CD14-positive monocyte (primary cell): ENCODE measurements at regions not wholly inside any gene's neighbourhood (a gene's known extent, or its start where the extent isn't known, plus 50 kb on each side); places are given as distances from the start of the nearest gene placed in this dataset.

Source experiments
- DNase-seq, 3 donors: peaks; one replicate each; pipeline ENCODE4 v3.0.0-alpha.2; 2011 to 2022
- H2AFZ ChIP-seq: 2 replicates; pipeline ENCODE4 v1.6.0; 2012; ENCODE audit warnings: mild to moderate bottlenecking, low read depth, low read length, inconsistent platforms; ENCODE audit not compliant: insufficient read depth, poor library complexity, severe bottlenecking
- H3K27ac ChIP-seq, 2 donors: 1 replicate in 1 of 2; 2 replicates in 1 of 2; pipeline ENCODE4 v1.5.1; 2012 to 2013; ENCODE audit warnings: low read length in 2 of 2, control low read depth in 1 of 2, inconsistent platforms in 1 of 2, low read depth in 1 of 2, mild to moderate bottlenecking in 1 of 2
- H3K27me3 ChIP-seq, 2 donors: one replicate each; pipeline versions ENCODE4 v1.6.0 to v1.6.1; 2011 to 2013; ENCODE audit warnings: low read length in 2 of 2; ENCODE audit not compliant: control insufficient read depth in 2 of 2, insufficient read depth in 2 of 2
- H3K36me3 ChIP-seq, 2 donors: replicated peaks in 1 of 2; 1 replicate in 1 of 2; 2 replicates in 1 of 2; pipeline versions ENCODE4 v1.5.1 to v1.6.1; 2012 to 2013; ENCODE audit warnings: low read length in 2 of 2, control low read depth in 1 of 2, inconsistent platforms in 1 of 2, mild to moderate bottlenecking in 1 of 2; ENCODE audit not compliant: insufficient read depth in 2 of 2, control insufficient read depth in 1 of 2
- H3K4me1 ChIP-seq, 2 donors: 1 replicate in 1 of 2; 2 replicates in 1 of 2; pipeline versions ENCODE4 v1.5.1 to v1.6.1; 2012 to 2013; ENCODE audit warnings: low read length in 2 of 2, control low read depth in 1 of 2, inconsistent platforms in 1 of 2, mild to moderate bottlenecking in 1 of 2, moderate library complexity in 1 of 2; ENCODE audit not compliant: insufficient read depth in 2 of 2, control insufficient read depth in 1 of 2
- H3K4me2 ChIP-seq: replicated peaks from 2 replicates; pipeline ENCODE3; 2012; ENCODE audit warnings: low read length, moderate library complexity, mild to moderate bottlenecking; ENCODE audit not compliant: poor library complexity, severe bottlenecking; ENCODE audit errors: extremely low read depth
- H3K4me3 ChIP-seq, 3 experiments: fragments of 200-600 bp in 1 of 3; sonication (generic) in 1 of 3; replicated peaks in 1 of 3; 1 replicate in 2 of 3; 2 replicates in 1 of 3; pipeline ENCODE4 v1.5.1; 2011 to 2013; ENCODE audit warnings: low read length in 3 of 3, mild to moderate bottlenecking in 3 of 3, control low read depth in 2 of 3, low read depth in 2 of 3, inconsistent platforms in 1 of 3, moderate library complexity in 1 of 3
- H3K79me2 ChIP-seq: 2 replicates; pipeline ENCODE4 v1.6.0; 2012; ENCODE audit warnings: mild to moderate bottlenecking, control low read depth, inconsistent platforms, low read length, moderate library complexity; ENCODE audit not compliant: insufficient read depth
- H3K9ac ChIP-seq: 2 replicates; pipeline ENCODE4 v1.6.0; 2017; ENCODE audit warnings: low read length, mild to moderate bottlenecking; ENCODE audit not compliant: insufficient read depth, poor library complexity, severe bottlenecking
- H3K9me3 ChIP-seq, 2 donors: replicated peaks in 1 of 2; 1 replicate in 1 of 2; 2 replicates in 1 of 2; pipeline versions ENCODE4 v1.5.1 to v1.6.1; 2012 to 2013; ENCODE audit warnings: low read length in 2 of 2, control low read depth in 1 of 2; ENCODE audit not compliant: control insufficient read depth in 1 of 2, insufficient read depth in 1 of 2
- H4K20me1 ChIP-seq: 2 replicates; pipeline ENCODE4 v1.6.0; 2012; ENCODE audit warnings: mild to moderate bottlenecking, low read length, control low read depth, moderate library complexity; ENCODE audit not compliant: insufficient read depth
- H3K27ac Mint-ChIP-seq, 7 donors: one replicate each; pipeline ENCODE4 v1.8.0; 2020; ENCODE audit warnings: mild to moderate bottlenecking in 7 of 7, mixed read lengths in 7 of 7, moderate library complexity in 6 of 7, inconsistent platforms in 2 of 7
- H3K27me3 Mint-ChIP-seq, 3 donors: one replicate each; pipeline ENCODE4 v1.8.0; 2021 to 2022; ENCODE audit warnings: low read depth in 3 of 3, mild to moderate bottlenecking in 3 of 3, mixed read lengths in 3 of 3, moderate library complexity in 3 of 3, inconsistent platforms in 1 of 3
- H3K36me3 Mint-ChIP-seq, 2 donors: one replicate each; pipeline ENCODE4 v1.8.0; 2020; ENCODE audit warnings: mixed read lengths in 2 of 2, inconsistent platforms in 1 of 2, mild to moderate bottlenecking in 1 of 2
- H3K4me1 Mint-ChIP-seq: one replicate; pipeline ENCODE4 v1.8.0; 2020; ENCODE audit warnings: mild to moderate bottlenecking, mixed read lengths
- H3K4me3 Mint-ChIP-seq, 2 donors: one replicate each; pipeline ENCODE4 v1.8.0; 2020; ENCODE audit warnings: mild to moderate bottlenecking in 2 of 2, mixed read lengths in 2 of 2, moderate library complexity in 1 of 2
- H3K9me3 Mint-ChIP-seq, 7 donors: one replicate each; pipeline ENCODE4 v1.8.0; 2020 to 2022; ENCODE audit warnings: mixed read lengths in 7 of 7, mild to moderate bottlenecking in 6 of 7, moderate library complexity in 6 of 7, inconsistent platforms in 2 of 7
- CTCF ChIP-seq: fragments of 200-600 bp; IDR thresholded peaks from one replicate; pipeline ENCODE4 v1.8.0; 2022; ENCODE audit warnings: antibody characterized with exemption, mild to moderate bottlenecking
- WGBS: methylation state at CpG from one replicate; pipeline ENCODE4 v1.1.5; 2013; ENCODE audit warnings: missing lambda C conversion rate; ENCODE audit not compliant: insufficient coverage; 5-methylcytosine and 5-hydroxymethylcytosine counted together
- intact Hi-C, 2 donors: fragments of 100-400 bp; cut with micrococcal nuclease; formaldehyde crosslinking; loops; one replicate each; pipeline versions ENCODE4 v1.15.0 to v1.15.1; 2023

- Histone ChIP-seq H3K4me1 (no peaks in the 10 kb centered on the region), H2AFZ (no peak overlapping the region), H3K36me3 (no peaks in the 10 kb centered on the region), H3K9ac (no peak overlapping the region), H3K4me2 (no peak overlapping the region), H3K4me3 (no peak overlapping the region), H3K79me2 (no peaks in the 10 kb centered on the region), H3K27ac (no peak overlapping the region), H4K20me1 (no peaks in the 10 kb centered on the region), H3K27me3 (no peaks in the 10 kb centered on the region), H3K9me3 (peaks cover 0 to 6% of the 10 kb centered on the region in 2 donors)
- Mint-ChIP-seq H3K9me3 (peaks cover 0 to 15% (median 10%) of the 10 kb centered on the region in 7 donors), H3K36me3 (no peaks in the 10 kb centered on the region), H3K27me3 (no peaks in the 10 kb centered on the region), H3K4me1 (no peaks in the 10 kb centered on the region), H3K4me3 (no peak overlapping the region), H3K27ac (no peak overlapping the region)
- TF ChIP-seq CTCF = no peak
- intact Hi-C loops = no loop called here
- WGBS = no CpG with 5 or more reads among the region's 1 CpG
- DNase-seq = no peak
Observed at GRCh38 chr18:38502539-38502938, 936.9 kb upstream of the CELF4 start.

GRCh38 chr18:38497266-38497665, 931.7 kb upstream of the CELF4 start:
- DNase-seq = no peak
- Histone ChIP-seq H4K20me1 (no peaks in the 10 kb centered on the region), H3K9ac (no peak overlapping the region), H3K9me3 (peaks cover 0 to 6% of the 10 kb centered on the region in 2 donors), H3K4me2 (no peak overlapping the region), H3K4me3 (no peak overlapping the region), H3K27ac (no peak overlapping the region), H3K79me2 (no peaks in the 10 kb centered on the region), H3K4me1 (no peaks in the 10 kb centered on the region), H2AFZ (no peak overlapping the region), H3K36me3 (no peaks in the 10 kb centered on the region), H3K27me3 (no peaks in the 10 kb centered on the region)
- Mint-ChIP-seq H3K4me1 (no peaks in the 10 kb centered on the region), H3K4me3 (no peak overlapping the region), H3K27me3 (no peaks in the 10 kb centered on the region), H3K27ac (no peak overlapping the region), H3K9me3 (peaks cover 0 to 11% (median 6%) of the 10 kb centered on the region in 7 donors), H3K36me3 (no peaks in the 10 kb centered on the region)
- no peak for TF ChIP-seq CTCF
- intact Hi-C loops = no loop called here
- WGBS = 100% methylated on average over 1 of the region's 2 CpGs
